CD4-positive, CD25-positive, alpha-beta regulatory T cell (primary cell): ENCODE measurements at regions not wholly inside any gene's neighbourhood (a gene's known extent, or its start where the extent isn't known, plus 50 kb on each side); places are given as distances from the start of the nearest gene placed in this dataset.
"Not testable (repeated sequence)": the region's sequence is repeated elsewhere in the genome, so short reads cannot be mapped to it uniquely, and the experiment has no call there.

Experiments
- ATAC-seq, 2 donors: fragments of 150-1000 bp; cut with Tn5 transposase; one replicate each; pipeline ENCODE4 v1.10.0; 2021; ENCODE audit warnings: low read depth in 2 of 2, moderate number of reproducible peaks in 2 of 2, moderate library complexity in 1 of 2
- DNase-seq, 3 donors: peaks; one replicate each; pipeline versions ENCODE4 v3.0.0 to v3.0.0-alpha.2; 2012 to 2022; ENCODE audit warnings: mixed read lengths in 1 of 3
- H3K27ac ChIP-seq: one replicate; pipeline ENCODE4 v1.7.0; 2013; ENCODE audit warnings: mild to moderate bottlenecking, low read length; ENCODE audit not compliant: insufficient read depth, poor library complexity, severe bottlenecking
- H3K27me3 ChIP-seq: one replicate; pipeline ENCODE4 v1.7.0; 2013; ENCODE audit warnings: low read length; ENCODE audit not compliant: control insufficient read depth, insufficient read depth
- H3K36me3 ChIP-seq: one replicate; pipeline ENCODE4 v1.7.0; 2013; ENCODE audit warnings: mild to moderate bottlenecking, low read length, moderate library complexity; ENCODE audit not compliant: control insufficient read depth, insufficient read depth
- H3K4me1 ChIP-seq: 2 replicates; pipeline ENCODE4 v1.7.0; 2013; ENCODE audit warnings: mild to moderate bottlenecking, low read length; ENCODE audit not compliant: insufficient read depth, control insufficient read depth, poor library complexity, severe bottlenecking
- H3K4me3 ChIP-seq: one replicate; pipeline ENCODE4 v1.7.0; 2013; ENCODE audit warnings: low read depth, mild to moderate bottlenecking, low read length, moderate library complexity
- H3K9me3 ChIP-seq, 2 experiments: 1 replicate in 1 of 2; 2 replicates in 1 of 2; pipeline ENCODE4 v1.7.0; 2013; ENCODE audit warnings: low read length in 2 of 2, mild to moderate bottlenecking in 1 of 2, moderate library complexity in 1 of 2; ENCODE audit not compliant: control insufficient read depth in 2 of 2
- H3K27ac Mint-ChIP-seq, 3 donors: one replicate each; pipeline ENCODE4 v1.8.0; 2020 to 2022; ENCODE audit warnings: mild to moderate bottlenecking in 3 of 3, mixed read lengths in 3 of 3, moderate library complexity in 2 of 3
- H3K27me3 Mint-ChIP-seq: one replicate; pipeline ENCODE4 v1.8.0; 2022; ENCODE audit warnings: mild to moderate bottlenecking, mixed read lengths
- H3K36me3 Mint-ChIP-seq: one replicate; pipeline ENCODE4 v1.8.0; 2020; ENCODE audit warnings: mixed read lengths
- H3K4me1 Mint-ChIP-seq, 4 donors: one replicate each; pipeline ENCODE4 v1.8.0; 2020 to 2022; ENCODE audit warnings: mixed read lengths in 4 of 4, mild to moderate bottlenecking in 1 of 4
- H3K4me3 Mint-ChIP-seq, 4 donors: one replicate each; pipeline ENCODE4 v1.8.0; 2020 to 2022; ENCODE audit warnings: mild to moderate bottlenecking in 4 of 4, mixed read lengths in 4 of 4, moderate library complexity in 3 of 4
- H3K9me3 Mint-ChIP-seq, 7 donors: one replicate each; pipeline ENCODE4 v1.8.0; 2020 to 2022; ENCODE audit warnings: mixed read lengths in 7 of 7, mild to moderate bottlenecking in 3 of 7, moderate library complexity in 2 of 7

GRCh38 chr5:118577621-118578020 is 410.7 kb downstream of the DTWD2 start:
- DNase-seq (no peak), ATAC-seq (no peak)
- Mint-ChIP-seq H3K27ac (no peak overlapping the region), H3K9me3 (peaks cover 0 to 6% (median 0%) of the 10 kb centered on the region in 7 donors), H3K36me3 (no peaks in the 10 kb centered on the region), H3K4me3 (no peak overlapping the region), H3K4me1 (no peaks in the 10 kb centered on the region), H3K27me3 (no peaks in the 10 kb centered on the region)
- Histone ChIP-seq H3K27ac (no peak overlapping the region), H3K4me3 (no peak overlapping the region), H3K36me3 (no peaks in the 10 kb centered on the region), H3K27me3 (no peaks in the 10 kb centered on the region), H3K9me3 (no peaks in the 10 kb centered on the region), H3K4me1 (no peaks in the 10 kb centered on the region)

DNA sequence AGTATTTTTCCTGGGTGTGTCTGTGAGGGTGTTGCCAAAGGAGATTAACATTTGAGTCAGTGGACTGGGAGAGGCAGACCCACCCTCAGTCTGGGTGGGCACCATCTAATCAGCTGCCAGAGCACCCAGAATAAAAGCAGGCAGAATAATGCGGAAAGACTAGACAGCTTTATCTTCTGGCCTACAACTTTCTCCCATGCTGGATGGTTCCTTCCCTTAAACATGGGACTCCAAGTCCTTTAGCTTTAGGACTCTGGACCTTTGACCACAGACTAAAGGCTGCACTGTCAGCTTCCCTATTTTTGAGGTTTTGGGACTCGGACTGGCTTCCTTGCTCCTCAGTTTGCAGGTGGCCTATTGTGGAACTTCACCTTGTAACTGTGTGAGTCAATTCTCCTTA is 418.1 kb downstream of the DTWD2 start:
- ATAC-seq, H3K36me3 ChIP-seq: not testable (repeated sequence)

GRCh38 chr5:118569596-118569995 is 418.8 kb downstream of the DTWD2 start:
- not testable (repeated sequence) for H3K4me1 ChIP-seq, H3K4me3 ChIP-seq, H3K9me3 Mint-ChIP-seq, H3K27me3 ChIP-seq, H3K36me3 Mint-ChIP-seq, H3K27ac ChIP-seq, H3K9me3 ChIP-seq, H3K27ac Mint-ChIP-seq, H3K36me3 ChIP-seq, H3K4me1 Mint-ChIP-seq, DNase-seq, H3K4me3 Mint-ChIP-seq, ATAC-seq, H3K27me3 Mint-ChIP-seq

More for the DNA sequence above, 418.1 kb downstream of the DTWD2 start:
- H3K4me3 ChIP-seq, H3K36me3 Mint-ChIP-seq, H3K9me3 ChIP-seq, H3K27me3 Mint-ChIP-seq, H3K9me3 Mint-ChIP-seq, DNase-seq, H3K27ac Mint-ChIP-seq, H3K4me1 ChIP-seq, H3K4me3 Mint-ChIP-seq, H3K27me3 ChIP-seq, H3K4me1 Mint-ChIP-seq, H3K27ac ChIP-seq: not testable (repeated sequence)

DNA sequence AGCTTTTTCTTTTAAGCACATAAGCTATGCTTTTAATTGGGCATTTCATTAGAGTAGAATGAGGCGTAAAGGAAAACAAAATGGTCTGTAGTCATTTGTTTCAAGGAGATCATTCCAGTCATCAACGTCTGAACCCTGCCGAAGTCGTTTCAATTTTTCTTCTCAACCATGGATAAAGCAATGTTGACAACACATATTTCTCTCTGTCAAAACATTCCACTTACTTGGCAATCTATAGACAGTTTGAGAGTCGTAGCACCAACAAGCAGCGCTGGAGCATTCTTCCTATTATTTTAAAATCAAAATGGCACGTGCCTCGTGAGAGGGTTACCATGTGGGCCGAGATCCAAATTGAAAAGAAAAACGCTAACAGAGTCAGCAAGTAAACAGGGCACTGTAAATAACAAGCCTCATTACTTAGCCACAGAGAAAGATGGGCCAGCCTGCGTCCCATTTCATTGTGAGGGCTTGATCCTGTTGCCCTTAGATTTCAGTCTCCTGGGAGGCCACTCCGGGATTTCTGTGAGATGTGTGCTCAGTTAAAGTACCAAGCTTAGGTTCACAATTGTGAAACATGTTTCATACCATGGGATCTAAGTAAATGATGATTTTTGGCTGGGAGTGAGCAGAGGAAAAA is 422.9 kb downstream of the DTWD2 start:
- no peaks in the 10 kb centered on the region for H3K4me1 Mint-ChIP-seq
- no peak for ATAC-seq
- H3K27me3 ChIP-seq, result no peaks in the 10 kb centered on the region
- H3K4me3 ChIP-seq, result no peak overlapping the region
- no peak overlapping the region for H3K27ac ChIP-seq
- no peaks in the 10 kb centered on the region for H3K36me3 ChIP-seq
- H3K9me3 ChIP-seq, result no peaks in the 10 kb centered on the region
- H3K27ac Mint-ChIP-seq, result no peak overlapping the region
- H3K36me3 Mint-ChIP-seq, result no peaks in the 10 kb centered on the region
- no peaks in the 10 kb centered on the region for H3K27me3 Mint-ChIP-seq
- no peak for DNase-seq
- no peak overlapping the region for H3K4me3 Mint-ChIP-seq
- H3K4me1 ChIP-seq, result no peaks in the 10 kb centered on the region
- peaks cover 0 to 7% (median 3%) of the 10 kb centered on the region in 7 donors for H3K9me3 Mint-ChIP-seq

GRCh38 chr5:118561971-118562370 is 426.4 kb downstream of the DTWD2 start:
- ATAC-seq, result no peak
- H3K36me3 ChIP-seq, result no peaks in the 10 kb centered on the region
- no peak overlapping the region for H3K27ac Mint-ChIP-seq

DNA sequence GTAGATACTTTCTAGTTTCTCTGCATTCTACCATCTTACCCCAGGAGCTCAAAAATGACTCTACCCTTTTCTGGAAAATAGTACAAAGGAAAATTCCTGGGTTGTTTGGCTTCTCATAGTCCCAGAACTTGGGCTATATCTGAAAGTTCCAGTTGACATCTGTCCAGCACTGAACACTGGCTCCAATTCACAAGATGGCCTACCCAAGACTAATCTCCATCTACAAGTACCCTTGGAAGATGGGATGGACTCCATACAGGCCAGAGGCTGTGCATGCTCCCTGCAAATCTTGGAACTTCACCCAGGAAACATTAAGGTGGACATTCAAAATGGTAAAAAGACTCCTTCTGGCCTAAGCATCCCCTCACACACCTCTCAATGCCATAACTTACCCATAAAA is 427.1 kb downstream of the DTWD2 start:
- no peak overlapping the region for H3K27ac Mint-ChIP-seq
- H3K4me3 Mint-ChIP-seq, result no peak overlapping the region
- H3K4me1 Mint-ChIP-seq, result no peaks in the 10 kb centered on the region
- Histone ChIP-seq H3K4me1 (no peaks in the 10 kb centered on the region), H3K27me3 (no peaks in the 10 kb centered on the region), H3K36me3 (no peaks in the 10 kb centered on the region), H3K9me3 (no peaks in the 10 kb centered on the region), H3K4me3 (no peak overlapping the region), H3K27ac (no peak overlapping the region)
- no peaks in the 10 kb centered on the region for H3K27me3 Mint-ChIP-seq
- DNase-seq (no peak), ATAC-seq (no peak)
- H3K36me3 Mint-ChIP-seq, result no peaks in the 10 kb centered on the region
- peaks cover 0 to 7% (median 0%) of the 10 kb centered on the region in 7 donors for H3K9me3 Mint-ChIP-seq

More at GRCh38 chr5:118561971-118562370, 426.4 kb downstream of the DTWD2 start:
- Mint-ChIP-seq H3K4me3 (no peak overlapping the region), H3K9me3 (peaks cover 0 to 7% (median 0%) of the 10 kb centered on the region in 7 donors), H3K4me1 (no peaks in the 10 kb centered on the region), H3K27me3 (no peaks in the 10 kb centered on the region), H3K36me3 (no peaks in the 10 kb centered on the region)
- DNase-seq, result no peak
- no peaks in the 10 kb centered on the region for H3K4me1 ChIP-seq
- H3K27me3 ChIP-seq, result no peaks in the 10 kb centered on the region
- no peak overlapping the region for H3K27ac ChIP-seq
- H3K4me3 ChIP-seq, result no peak overlapping the region
- H3K9me3 ChIP-seq, result no peaks in the 10 kb centered on the region

GRCh38 chr5:118558871-118559270 is 429.5 kb downstream of the DTWD2 start:
- Mint-ChIP-seq H3K4me3 (no peak overlapping the region), H3K27me3 (no peaks in the 10 kb centered on the region)
- no peaks in the 10 kb centered on the region for H3K4me1 ChIP-seq

GRCh38 chr5:118557251-118557661 is 431.1 kb downstream of the DTWD2 start:
- no peaks in the 10 kb centered on the region for H3K27me3 Mint-ChIP-seq
- no peaks in the 10 kb centered on the region for H3K36me3 Mint-ChIP-seq

More at GRCh38 chr5:118558871-118559270, 429.5 kb downstream of the DTWD2 start:
- H3K9me3 Mint-ChIP-seq, result peaks cover 0 to 7% (median 0%) of the 10 kb centered on the region in 7 donors
- H3K36me3 ChIP-seq, result no peaks in the 10 kb centered on the region
- no peak overlapping the region for H3K27ac Mint-ChIP-seq
- DNase-seq, result no peak
- no peaks in the 10 kb centered on the region for H3K9me3 ChIP-seq
- H3K4me3 ChIP-seq, result no peak overlapping the region
- no peaks in the 10 kb centered on the region for H3K4me1 Mint-ChIP-seq
- ATAC-seq, result no peak
- H3K27ac ChIP-seq, result no peak overlapping the region
- no peaks in the 10 kb centered on the region for H3K27me3 ChIP-seq
- H3K36me3 Mint-ChIP-seq, result no peaks in the 10 kb centered on the region

More at GRCh38 chr5:118557251-118557661, 431.1 kb downstream of the DTWD2 start:
- no peak overlapping the region for H3K4me3 Mint-ChIP-seq
- peaks cover 0 to 7% (median 0%) of the 10 kb centered on the region in 7 donors for H3K9me3 Mint-ChIP-seq
- DNase-seq (no peak), ATAC-seq (no peak)
- Histone ChIP-seq H3K4me1 (no peaks in the 10 kb centered on the region), H3K27me3 (no peaks in the 10 kb centered on the region), H3K9me3 (no peaks in the 10 kb centered on the region), H3K36me3 (no peaks in the 10 kb centered on the region), H3K4me3 (no peak overlapping the region), H3K27ac (no peak overlapping the region)
- H3K4me1 Mint-ChIP-seq, result no peaks in the 10 kb centered on the region
- H3K27ac Mint-ChIP-seq, result no peak overlapping the region
